ENCODE measurements at regions not wholly inside any gene's neighbourhood (a gene's known extent, or its start where the extent isn't known, plus 50 kb on each side); places are given as distances from the start of the nearest gene placed in this dataset.

- ChIA-PET POLR2A (no interaction called here), CTCF (no interaction called here)
- no peak for DNase-seq (ENCODE audit: low read depth, low spot score)
- H3K4me3 ChIP-seq (ENCODE audit: low read depth, low read length), result no peak overlapping the region
- TF ChIP-seq, protein P1, sequence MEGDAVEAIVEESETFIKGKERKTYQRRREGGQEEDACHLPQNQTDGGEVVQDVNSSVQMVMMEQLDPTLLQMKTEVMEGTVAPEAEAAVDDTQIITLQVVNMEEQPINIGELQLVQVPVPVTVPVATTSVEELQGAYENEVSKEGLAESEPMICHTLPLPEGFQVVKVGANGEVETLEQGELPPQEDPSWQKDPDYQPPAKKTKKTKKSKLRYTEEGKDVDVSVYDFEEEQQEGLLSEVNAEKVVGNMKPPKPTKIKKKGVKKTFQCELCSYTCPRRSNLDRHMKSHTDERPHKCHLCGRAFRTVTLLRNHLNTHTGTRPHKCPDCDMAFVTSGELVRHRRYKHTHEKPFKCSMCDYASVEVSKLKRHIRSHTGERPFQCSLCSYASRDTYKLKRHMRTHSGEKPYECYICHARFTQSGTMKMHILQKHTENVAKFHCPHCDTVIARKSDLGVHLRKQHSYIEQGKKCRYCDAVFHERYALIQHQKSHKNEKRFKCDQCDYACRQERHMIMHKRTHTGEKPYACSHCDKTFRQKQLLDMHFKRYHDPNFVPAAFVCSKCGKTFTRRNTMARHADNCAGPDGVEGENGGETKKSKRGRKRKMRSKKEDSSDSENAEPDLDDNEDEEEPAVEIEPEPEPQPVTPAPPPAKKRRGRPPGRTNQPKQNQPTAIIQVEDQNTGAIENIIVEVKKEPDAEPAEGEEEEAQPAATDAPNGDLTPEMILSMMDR (IDR thresholded peaks at IDR 0.05; ENCODE audit: insufficient read depth, low read length, missing control alignments), result no peak
These were observed 291.6 kb upstream of the SMARCA2 start for GRCh38 chr9:1723522-1724015.

- DNase-seq (ENCODE audit: low read depth, low spot score), result no peak
- ChIA-PET POLR2A (no interaction called here), CTCF (no interaction called here)
- H3K4me3 ChIP-seq (ENCODE audit: low read depth, low read length), result no peak overlapping the region
- TF ChIP-seq, protein P1 (IDR thresholded peaks at IDR 0.05; ENCODE audit: insufficient read depth, low read length, missing control alignments), result no peak
These were observed 288.0 kb upstream of the SMARCA2 start for GRCh38 chr9:1726993-1727759.

- no peak overlapping the region for H3K4me3 ChIP-seq (ENCODE audit: low read depth, low read length)
- ChIA-PET CTCF (no interaction called here), POLR2A (no interaction called here)
- TF ChIP-seq, protein P1 (IDR thresholded peaks at IDR 0.05; ENCODE audit: insufficient read depth, low read length, missing control alignments), result no peak
- no peak for DNase-seq (ENCODE audit: low read depth, low spot score)
These were observed 285.5 kb upstream of the SMARCA2 start for GRCh38 chr9:1729631-1730030.

DNA sequence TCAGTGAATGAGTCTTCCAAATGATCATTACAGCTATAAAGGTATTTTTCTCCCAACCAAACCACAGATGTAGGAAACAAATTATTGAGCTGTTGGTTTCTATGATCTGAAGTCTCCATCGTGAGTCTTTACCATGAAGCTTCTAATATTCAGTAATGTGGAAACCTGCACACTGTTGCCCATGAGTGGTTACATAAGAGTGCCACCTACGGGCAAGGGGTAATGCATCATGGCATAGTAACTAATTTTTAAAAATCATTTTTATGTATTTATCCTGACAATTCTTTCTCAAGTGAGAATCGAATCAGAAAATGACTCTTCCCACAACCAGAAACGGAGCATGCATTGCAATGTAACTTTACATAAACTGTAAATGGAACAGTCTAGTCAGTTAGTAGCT lies 282.5 kb upstream of the SMARCA2 start:
- TF ChIP-seq, protein P1 (IDR thresholded peaks at IDR 0.05; ENCODE audit: insufficient read depth, low read length, missing control alignments), result no peak
- ChIA-PET POLR2A (no interaction called here), CTCF (no interaction called here)
- no peak overlapping the region for H3K4me3 ChIP-seq (ENCODE audit: low read depth, low read length)
- DNase-seq (ENCODE audit: low read depth, low spot score), result no peak

DNA sequence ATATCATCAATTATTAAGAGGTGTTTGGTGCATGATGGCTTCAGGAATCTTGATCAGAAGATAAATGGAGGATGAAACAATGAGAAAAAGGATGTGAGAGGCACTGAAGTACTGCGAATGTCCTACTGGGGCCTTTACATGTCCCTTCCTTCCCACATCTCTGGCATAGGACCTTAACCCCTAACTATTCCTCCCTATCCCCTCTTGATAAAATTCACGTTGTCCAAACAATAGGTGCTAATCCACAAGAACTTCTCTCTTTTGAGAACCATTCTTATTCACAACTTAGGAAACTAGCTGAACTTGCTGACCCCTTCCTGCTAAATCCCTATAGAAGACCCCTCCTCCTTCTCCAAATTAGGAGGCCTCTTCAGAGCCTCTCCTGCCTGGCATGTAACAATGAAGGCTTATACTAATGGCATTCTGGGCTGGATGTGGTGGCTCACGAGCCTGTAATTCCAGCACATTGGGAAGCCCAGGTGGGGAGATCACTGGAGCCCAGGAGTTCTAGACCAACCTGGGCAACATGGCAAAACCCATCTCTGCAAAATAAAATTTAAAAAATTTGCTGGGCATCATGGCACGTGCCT lies 276.5 kb upstream of the SMARCA2 start:
- TF ChIP-seq, protein P1 (IDR thresholded peaks at IDR 0.05; ENCODE audit: insufficient read depth, low read length, missing control alignments), result no peak
- no peak overlapping the region for H3K4me3 ChIP-seq (ENCODE audit: low read depth, low read length)
- POLR2A ChIA-PET, result no interaction called here
- no peak for DNase-seq (ENCODE audit: low read depth, low spot score)
- CTCF ChIA-PET, result no interaction called here

DNA sequence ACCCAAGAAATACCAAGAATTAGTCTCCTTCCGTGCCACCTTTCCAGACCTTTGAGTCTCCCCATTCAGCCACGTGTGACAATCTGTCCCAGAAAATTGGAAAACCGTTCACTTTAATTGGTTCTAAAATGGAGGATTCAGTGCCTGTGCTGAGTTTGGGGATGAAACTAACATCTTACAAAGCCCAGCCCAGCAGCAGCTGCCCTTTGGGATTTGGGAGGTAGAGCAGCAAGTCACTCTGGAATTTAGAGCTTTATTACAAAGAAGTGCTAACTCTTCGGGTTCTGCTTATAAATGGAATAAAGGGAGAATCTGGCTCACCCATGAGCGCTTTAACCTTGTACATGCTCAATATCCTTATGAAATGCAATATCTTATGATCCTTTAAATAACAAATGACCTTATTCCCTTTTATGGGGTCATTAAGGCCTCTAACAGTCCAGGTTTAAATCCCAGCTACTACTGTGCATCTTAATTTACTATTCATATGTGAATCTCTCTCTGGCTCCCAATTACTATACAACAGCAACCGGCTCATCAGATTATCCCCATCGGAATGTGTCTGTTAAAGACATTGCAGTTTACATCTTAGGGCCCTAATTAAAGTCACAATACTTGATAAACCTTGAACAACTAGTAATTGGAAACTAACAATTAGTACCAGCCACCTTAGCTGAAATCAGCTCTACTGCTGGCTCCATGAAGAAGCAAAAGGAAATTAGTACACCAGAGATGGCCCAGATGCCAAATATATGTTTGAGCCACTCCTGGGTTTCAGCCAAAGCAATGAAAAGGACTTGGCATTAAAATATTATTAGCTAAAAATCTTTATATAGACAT lies 271.8 kb upstream of the SMARCA2 start:
- POLR2A ChIA-PET, result no interaction called here
- TF ChIP-seq, protein P1 (IDR thresholded peaks at IDR 0.05; ENCODE audit: insufficient read depth, low read length, missing control alignments), result no peak
- no peak overlapping the region for H3K4me3 ChIP-seq (ENCODE audit: low read depth, low read length)
- CTCF ChIA-PET, result no interaction called here
- no peak for DNase-seq (ENCODE audit: low read depth, low spot score)

Data from AG04449 (cell line).